HepG2 (cell line): ENCODE measurements at regions not wholly inside any gene's neighbourhood (a gene's known extent, or its start where the extent isn't known, plus 50 kb on each side); places are given as distances from the start of the nearest gene placed in this dataset.

Experiments
- AHR ChIP-seq: IDR thresholded peaks from 2 replicates; pipeline ENCODE4 v1.6.1; 2018; ENCODE audit warnings: missing genetic modification reagents, missing compliant biosample characterization
- NFKB2 ChIP-seq: sonication (generic); formaldehyde crosslinking; IDR thresholded peaks from 2 replicates; pipeline ENCODE4 v1.4.0; 2020; ENCODE audit warnings: missing genetic modification reagents, borderline replicate concordance
- POLR2AphosphoS5 ChIP-seq: IDR thresholded peaks from 2 replicates; pipeline ENCODE4 v1.6.1; 2012; ENCODE audit warnings: low read depth, low read length
- RBM39 ChIP-seq: fragments of 200-400 bp; formaldehyde crosslinking; IDR thresholded peaks from one replicate; pipeline ENCODE4 v1.6.1; 2018; ENCODE audit warnings: antibody characterized with exemption, mild to moderate bottlenecking, low read depth, low read length; ENCODE audit not compliant: poor library complexity, severe bottlenecking
- RCOR2 ChIP-seq: IDR thresholded peaks from 2 replicates; pipeline ENCODE4 v1.6.1; 2016; ENCODE audit warnings: missing biosample characterization, missing genetic modification reagents
- RXRB ChIP-seq: IDR thresholded peaks from 2 replicates; pipeline ENCODE4 v1.6.1; 2016; ENCODE audit warnings: borderline replicate concordance, missing genetic modification reagents, missing compliant biosample characterization
- SAFB2 ChIP-seq: sonication (generic); formaldehyde crosslinking; IDR thresholded peaks from 2 replicates; pipeline ENCODE4 v1.5.1; 2020; ENCODE audit warnings: missing genetic modification reagents, low read depth, mild to moderate bottlenecking, borderline replicate concordance
- SALL2 ChIP-seq: sonication (generic); formaldehyde crosslinking; IDR thresholded peaks from 2 replicates; pipeline ENCODE4 v1.8.1; 2023; ENCODE audit warnings: mild to moderate bottlenecking, missing genetic modification reagents, inconsistent platforms
- SIX1 ChIP-seq: sonication (generic); formaldehyde crosslinking; IDR thresholded peaks from 2 replicates; pipeline ENCODE4 v1.4.0; 2020; ENCODE audit warnings: missing genetic modification reagents, borderline replicate concordance
- SMAD3 ChIP-seq: sonication (generic); formaldehyde crosslinking; IDR thresholded peaks from 2 replicates; pipeline ENCODE4 v1.4.0; 2020; ENCODE audit warnings: missing genetic modification reagents
- SNAPC2 ChIP-seq: sonication (generic); formaldehyde crosslinking; IDR thresholded peaks from 2 replicates; pipeline ENCODE4 v1.8.1; 2022; ENCODE audit warnings: mild to moderate bottlenecking, missing genetic modification reagents
- ZBTB7B ChIP-seq: sonication (generic); formaldehyde crosslinking; IDR thresholded peaks from 2 replicates; pipeline ENCODE4 v1.4.0; 2020; ENCODE audit warnings: missing genetic modification reagents
- ZFP62 ChIP-seq: sonication (generic); formaldehyde crosslinking; IDR thresholded peaks from 2 replicates; pipeline ENCODE4 v1.4.0; 2020; ENCODE audit warnings: missing genetic modification reagents
- ZNF205 ChIP-seq: IDR thresholded peaks from 2 replicates; pipeline ENCODE4 v1.6.1; 2018; ENCODE audit warnings: missing biosample characterization, missing genetic modification reagents
- ZNF282 ChIP-seq: fragments of 450-650 bp; IDR thresholded peaks from 2 replicates; pipeline ENCODE4 v1.6.1; 2018; ENCODE audit not compliant: partially characterized antibody
- ZNF720 ChIP-seq: sonication (generic); formaldehyde crosslinking; IDR thresholded peaks from 2 replicates; pipeline ENCODE4 v1.4.0; 2020; ENCODE audit warnings: missing genetic modification reagents
- ZNF773 ChIP-seq: sonication (generic); formaldehyde crosslinking; IDR thresholded peaks from 2 replicates; pipeline ENCODE4 v1.4.0; 2020; ENCODE audit warnings: missing genetic modification reagents, borderline replicate concordance
- ZNF850 ChIP-seq: sonication (generic); formaldehyde crosslinking; conservative IDR thresholded peaks from 2 replicates; pipeline ENCODE4 v1.9.0; 2021; ENCODE audit warnings: mild to moderate bottlenecking, missing genetic modification reagents
- TF ChIP-seq, protein P1 (sequence below): IDR thresholded peaks from 2 replicates; pipeline ENCODE4 v1.6.1; 2016; ENCODE audit warnings: low read depth, control low read depth
- TF ChIP-seq, protein P2 (sequence below): sonication (generic); formaldehyde crosslinking; IDR thresholded peaks from 2 replicates; pipeline ENCODE4 v1.8.0; 2022; ENCODE audit warnings: missing genetic modification reagents, low read depth, mild to moderate bottlenecking, borderline replicate concordance
- TF ChIP-seq, protein P3 (sequence below): sonication (generic); formaldehyde crosslinking; IDR thresholded peaks from 2 replicates; pipeline ENCODE4 v1.8.1; 2023; ENCODE audit warnings: missing genetic modification reagents, mild to moderate bottlenecking, borderline replicate concordance
- TF ChIP-seq, protein P4 (sequence below): sonication (generic); formaldehyde crosslinking; IDR thresholded peaks from 2 replicates; pipeline ENCODE4 v1.5.1; 2020; ENCODE audit warnings: mild to moderate bottlenecking, missing genetic modification reagents, moderate library complexity
- TF ChIP-seq, protein P5 (sequence below): sonication (generic); formaldehyde crosslinking; IDR thresholded peaks from 2 replicates; pipeline ENCODE4 v1.4.0; 2020; ENCODE audit warnings: low read depth, mild to moderate bottlenecking, missing genetic modification reagents

DNA sequence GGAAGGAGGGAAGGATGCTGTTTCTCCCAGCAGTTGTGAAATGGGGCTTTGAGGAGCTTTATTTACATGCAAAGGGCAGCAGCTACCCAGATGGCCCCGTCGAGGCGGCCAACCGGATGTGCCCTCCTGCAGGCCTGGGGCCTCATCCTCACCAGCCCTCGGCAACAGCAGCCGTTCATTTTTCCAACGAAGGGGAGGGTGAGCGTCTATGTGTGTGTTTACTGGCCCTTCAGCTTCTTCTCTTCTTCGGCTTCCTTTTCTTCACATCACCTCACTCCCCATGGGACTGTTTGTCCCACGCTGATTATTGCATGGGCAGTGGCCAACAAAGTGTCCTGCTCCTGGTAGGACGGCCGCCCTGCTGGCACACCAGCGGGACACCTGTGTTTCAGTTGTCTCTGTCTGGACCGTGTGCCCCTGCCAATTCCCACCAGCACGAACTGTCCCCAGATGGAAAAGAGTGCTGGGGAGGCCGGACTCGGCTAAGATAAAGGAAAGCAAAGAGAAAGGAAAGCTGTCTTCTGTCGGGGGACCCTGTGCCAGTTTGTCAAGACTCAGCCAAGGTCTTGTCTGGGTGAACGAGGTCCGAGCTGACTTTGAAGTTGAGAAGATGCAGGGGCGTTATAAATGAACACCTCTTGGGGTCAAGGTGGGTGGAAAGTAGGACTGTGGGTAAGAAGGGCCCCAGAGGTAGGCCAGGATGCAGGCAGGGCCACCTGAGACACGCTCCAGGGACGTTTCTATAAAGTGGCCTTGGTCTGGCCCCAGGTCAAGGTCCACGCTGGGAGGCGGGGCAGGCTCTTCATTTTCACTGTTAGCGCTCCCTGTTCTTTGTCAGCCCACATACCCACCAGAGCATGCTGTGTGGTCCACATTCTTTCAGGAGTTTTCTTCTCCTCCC, 57.0 kb downstream of the FAM50B start (continued):
- TF ChIP-seq, protein P1, sequence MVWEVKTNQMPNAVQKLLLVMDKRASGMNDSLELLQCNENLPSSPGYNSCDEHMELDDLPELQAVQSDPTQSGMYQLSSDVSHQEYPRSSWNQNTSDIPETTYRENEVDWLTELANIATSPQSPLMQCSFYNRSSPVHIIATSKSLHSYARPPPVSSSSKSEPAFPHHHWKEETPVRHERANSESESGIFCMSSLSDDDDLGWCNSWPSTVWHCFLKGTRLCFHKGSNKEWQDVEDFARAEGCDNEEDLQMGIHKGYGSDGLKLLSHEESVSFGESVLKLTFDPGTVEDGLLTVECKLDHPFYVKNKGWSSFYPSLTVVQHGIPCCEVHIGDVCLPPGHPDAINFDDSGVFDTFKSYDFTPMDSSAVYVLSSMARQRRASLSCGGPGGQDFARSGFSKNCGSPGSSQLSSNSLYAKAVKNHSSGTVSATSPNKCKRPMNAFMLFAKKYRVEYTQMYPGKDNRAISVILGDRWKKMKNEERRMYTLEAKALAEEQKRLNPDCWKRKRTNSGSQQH (CRISPR knock-in tag), result peak; percentile 70
- 0 out of 2 replicates have a peak, but pooled peaks have one; percentile 51 for TF ChIP-seq ZNF850
- 0 out of 2 replicates have a peak, but pooled peaks have one; percentile 43 for TF ChIP-seq SIX1 (CRISPR knock-in tag)
- TF ChIP-seq, protein P2, sequence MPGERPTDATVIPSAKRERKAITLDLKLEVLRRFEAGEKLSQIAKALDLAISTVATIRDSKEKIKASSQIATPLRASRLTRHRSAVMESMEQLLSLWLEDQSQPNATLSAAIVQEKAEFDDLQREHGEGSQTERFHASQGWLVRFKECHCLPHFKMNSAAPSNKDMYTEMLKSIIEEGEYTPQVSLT (CRISPR knock-in tag), result no peak
- no peak; the same call in 1 of the 2 replicates for TF ChIP-seq SAFB2
- TF ChIP-seq, protein P3, sequence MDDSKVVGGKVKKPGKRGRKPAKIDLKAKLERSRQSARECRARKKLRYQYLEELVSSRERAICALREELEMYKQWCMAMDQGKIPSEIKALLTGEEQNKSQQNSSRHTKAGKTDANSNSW (CRISPR knock-in tag), result 0 out of 2 replicates have a peak, but pooled peaks have one; percentile 5
- peak; percentile 94 for TF ChIP-seq RXRB
- no peak for TF ChIP-seq ZFP62 (CRISPR knock-in tag)
- 0 out of 2 replicates have a peak, but pooled peaks have one; percentile 80 for TF ChIP-seq SALL2 (CRISPR knock-in tag)
- no peak; the same call in 1 of the 2 replicates for TF ChIP-seq ZNF720 (CRISPR knock-in tag)
- TF ChIP-seq SNAPC2, result no peak
- TF ChIP-seq NFKB2, result peak; percentile 96
- TF ChIP-seq, protein P4, sequence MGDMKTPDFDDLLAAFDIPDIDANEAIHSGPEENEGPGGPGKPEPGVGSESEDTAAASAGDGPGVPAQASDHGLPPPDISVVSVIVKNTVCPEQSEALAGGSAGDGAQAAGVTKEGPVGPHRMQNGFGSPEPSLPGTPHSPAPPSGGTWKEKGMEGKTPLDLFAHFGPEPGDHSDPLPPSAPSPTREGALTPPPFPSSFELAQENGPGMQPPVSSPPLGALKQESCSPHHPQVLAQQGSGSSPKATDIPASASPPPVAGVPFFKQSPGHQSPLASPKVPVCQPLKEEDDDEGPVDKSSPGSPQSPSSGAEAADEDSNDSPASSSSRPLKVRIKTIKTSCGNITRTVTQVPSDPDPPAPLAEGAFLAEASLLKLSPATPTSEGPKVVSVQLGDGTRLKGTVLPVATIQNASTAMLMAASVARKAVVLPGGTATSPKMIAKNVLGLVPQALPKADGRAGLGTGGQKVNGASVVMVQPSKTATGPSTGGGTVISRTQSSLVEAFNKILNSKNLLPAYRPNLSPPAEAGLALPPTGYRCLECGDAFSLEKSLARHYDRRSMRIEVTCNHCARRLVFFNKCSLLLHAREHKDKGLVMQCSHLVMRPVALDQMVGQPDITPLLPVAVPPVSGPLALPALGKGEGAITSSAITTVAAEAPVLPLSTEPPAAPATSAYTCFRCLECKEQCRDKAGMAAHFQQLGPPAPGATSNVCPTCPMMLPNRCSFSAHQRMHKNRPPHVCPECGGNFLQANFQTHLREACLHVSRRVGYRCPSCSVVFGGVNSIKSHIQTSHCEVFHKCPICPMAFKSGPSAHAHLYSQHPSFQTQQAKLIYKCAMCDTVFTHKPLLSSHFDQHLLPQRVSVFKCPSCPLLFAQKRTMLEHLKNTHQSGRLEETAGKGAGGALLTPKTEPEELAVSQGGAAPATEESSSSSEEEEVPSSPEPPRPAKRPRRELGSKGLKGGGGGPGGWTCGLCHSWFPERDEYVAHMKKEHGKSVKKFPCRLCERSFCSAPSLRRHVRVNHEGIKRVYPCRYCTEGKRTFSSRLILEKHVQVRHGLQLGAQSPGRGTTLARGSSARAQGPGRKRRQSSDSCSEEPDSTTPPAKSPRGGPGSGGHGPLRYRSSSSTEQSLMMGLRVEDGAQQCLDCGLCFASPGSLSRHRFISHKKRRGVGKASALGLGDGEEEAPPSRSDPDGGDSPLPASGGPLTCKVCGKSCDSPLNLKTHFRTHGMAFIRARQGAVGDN (CRISPR knock-in tag), result peak; percentile 99
- peak; percentile 70; the same call in 1 of the 2 replicates for TF ChIP-seq ZBTB7B (CRISPR knock-in tag)
- TF ChIP-seq, protein P5, sequence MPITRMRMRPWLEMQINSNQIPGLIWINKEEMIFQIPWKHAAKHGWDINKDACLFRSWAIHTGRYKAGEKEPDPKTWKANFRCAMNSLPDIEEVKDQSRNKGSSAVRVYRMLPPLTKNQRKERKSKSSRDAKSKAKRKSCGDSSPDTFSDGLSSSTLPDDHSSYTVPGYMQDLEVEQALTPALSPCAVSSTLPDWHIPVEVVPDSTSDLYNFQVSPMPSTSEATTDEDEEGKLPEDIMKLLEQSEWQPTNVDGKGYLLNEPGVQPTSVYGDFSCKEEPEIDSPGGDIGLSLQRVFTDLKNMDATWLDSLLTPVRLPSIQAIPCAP, result no peak
- peak; percentile 87 for TF ChIP-seq RCOR2
- TF ChIP-seq ZNF205, result peak; percentile 99
- peak; percentile 72; the same call in 1 of the 2 replicates for TF ChIP-seq SMAD3 (CRISPR knock-in tag)
- peak; percentile 75; the same call in 1 of the 2 replicates for TF ChIP-seq ZNF773
- no peak for TF ChIP-seq ZNF282
- TF ChIP-seq AHR (CRISPR knock-in tag), result peak; percentile 78
- peak; percentile 48 for TF ChIP-seq POLR2AphosphoS5
- TF ChIP-seq RBM39, result peak; percentile 38
